ENCODE measurements at regions not wholly inside any gene's neighbourhood (a gene's known extent, or its start where the extent isn't known, plus 50 kb on each side); places are given as distances from the start of the nearest gene placed in this dataset.
"Not testable (repeated sequence)": the region's sequence is repeated elsewhere in the genome, so short reads cannot be mapped to it uniquely, and the experiment has no call there.

DNA sequence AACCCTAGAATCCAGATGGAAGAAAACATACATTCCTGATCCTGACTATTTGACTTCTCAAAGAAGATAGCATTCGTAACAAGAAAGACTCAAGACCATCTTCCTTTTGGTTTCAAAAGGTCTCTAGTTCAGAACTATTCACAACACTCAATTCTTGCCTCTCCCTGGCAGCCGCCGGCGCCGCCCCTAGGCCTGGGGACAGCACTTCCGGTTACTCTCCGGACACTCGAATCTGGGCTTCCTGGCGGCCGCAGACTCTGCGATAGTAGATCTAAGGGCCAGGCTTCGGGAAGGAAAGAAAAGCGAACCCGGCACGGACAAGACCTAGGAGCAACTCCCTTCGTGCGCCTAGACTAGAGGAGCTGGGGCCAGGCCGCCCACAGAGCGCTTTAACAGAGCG, 107.8 kb upstream of the CCDC180 start:
- not testable (repeated sequence) for H3K36me3 Mint-ChIP-seq, H3K4me1 Mint-ChIP-seq, H3K9me3 Mint-ChIP-seq, H3K4me3 Mint-ChIP-seq, H3K27me3 Mint-ChIP-seq, H3K27ac Mint-ChIP-seq

DNA sequence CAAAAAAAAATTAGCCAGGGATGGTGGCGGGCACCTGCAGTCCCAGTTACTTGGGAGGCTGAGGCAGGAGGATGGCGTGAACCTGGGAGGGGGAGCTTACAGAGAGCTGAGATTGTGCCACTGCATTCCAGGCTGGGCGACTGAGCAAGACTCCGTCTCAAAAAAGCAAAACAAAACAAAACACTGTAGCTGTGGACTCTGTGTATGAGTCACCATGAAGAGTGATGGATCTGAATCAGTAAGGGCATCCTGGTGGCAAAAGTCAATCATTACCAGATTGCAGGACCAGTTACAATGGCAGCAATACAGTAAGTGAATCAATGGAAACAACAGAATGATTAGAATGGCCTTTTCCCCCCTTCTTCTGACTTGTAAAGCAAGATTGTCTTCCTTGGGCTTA, 113.7 kb upstream of the CCDC180 start:
- H3K27ac Mint-ChIP-seq, H3K36me3 Mint-ChIP-seq, H3K27me3 Mint-ChIP-seq, H3K4me1 Mint-ChIP-seq, H3K9me3 Mint-ChIP-seq: not testable (repeated sequence)
- peak overlapping the region in 1 of 4 donors; percentile 65 for H3K4me3 Mint-ChIP-seq

DNA sequence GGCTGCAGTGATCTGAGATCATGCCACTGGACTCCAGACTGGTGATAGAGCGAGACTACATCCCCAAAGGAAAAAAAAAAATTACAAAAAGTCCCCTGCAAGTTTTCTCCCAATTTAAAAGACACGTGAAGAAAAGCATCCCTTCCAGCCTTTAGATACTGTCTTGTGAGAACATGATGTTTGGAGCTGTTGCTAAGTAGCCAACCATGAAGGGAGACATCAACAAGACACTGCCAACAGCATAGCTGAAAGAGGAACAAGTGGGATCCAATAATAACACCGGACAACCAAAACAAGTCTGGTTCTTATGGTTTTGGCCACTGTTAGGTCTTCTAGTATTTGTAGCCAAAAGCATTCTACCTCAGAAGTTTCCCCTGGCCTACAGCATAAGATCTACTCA, 118.9 kb upstream of the CCDC180 start:
- no peaks in the 10 kb centered on the region for H3K27me3 Mint-ChIP-seq
- no peak overlapping the region for H3K27ac Mint-ChIP-seq
- H3K4me1 Mint-ChIP-seq: no peaks in the 10 kb centered on the region
- no peak overlapping the region for H3K4me3 Mint-ChIP-seq
- H3K36me3 Mint-ChIP-seq: peaks cover 3% of the 10 kb centered on the region
- no peaks in the 10 kb centered on the region for H3K9me3 Mint-ChIP-seq

DNA sequence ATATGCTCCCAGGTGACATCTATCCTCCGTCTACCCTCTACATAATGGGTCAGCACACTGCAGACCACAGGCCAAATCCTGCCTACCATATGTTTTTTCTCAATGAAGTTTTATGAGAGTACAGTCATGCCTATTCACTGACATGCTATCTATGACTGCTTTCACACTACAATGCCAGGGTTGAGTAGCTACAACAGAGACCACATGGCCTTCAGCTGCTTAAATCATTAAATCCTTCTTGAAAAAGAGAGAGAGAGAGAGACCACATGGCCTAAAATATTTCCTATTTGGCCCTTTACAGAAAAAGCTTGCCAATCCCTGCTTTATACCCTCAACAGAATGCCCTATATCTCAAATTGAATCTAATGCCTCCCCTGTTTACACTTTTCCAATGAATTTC, 119.8 kb upstream of the CCDC180 start:
- not testable (repeated sequence) for H3K4me1 Mint-ChIP-seq, H3K9me3 Mint-ChIP-seq

DNA sequence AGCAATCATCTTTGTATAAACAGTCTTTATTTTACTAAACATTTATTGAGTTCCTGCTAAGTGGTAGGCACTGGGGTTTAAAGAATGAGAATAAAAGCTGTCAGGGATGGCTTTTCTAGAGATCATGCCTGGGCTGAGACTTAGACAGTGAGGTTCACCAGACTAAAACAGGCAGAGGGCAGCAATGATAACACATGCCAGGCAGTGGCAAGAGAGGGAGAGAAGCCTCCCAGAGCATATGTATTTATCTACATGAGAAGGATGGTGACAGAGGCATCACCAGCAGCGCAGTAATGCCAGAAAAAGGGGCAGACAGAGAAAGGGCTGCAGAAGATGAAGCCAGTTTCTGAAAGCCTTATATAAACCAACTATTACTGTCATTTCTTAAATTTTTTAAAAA, 121.0 kb upstream of the CCDC180 start:
- H3K27ac Mint-ChIP-seq: no peak overlapping the region
- peaks cover 4% of the 10 kb centered on the region for H3K27me3 Mint-ChIP-seq
- no peaks in the 10 kb centered on the region for H3K4me1 Mint-ChIP-seq
- no peaks in the 10 kb centered on the region for H3K9me3 Mint-ChIP-seq
- H3K4me3 Mint-ChIP-seq: no peak overlapping the region
- peaks cover 3% of the 10 kb centered on the region for H3K36me3 Mint-ChIP-seq

More for the DNA sequence above, 119.8 kb upstream of the CCDC180 start:
- not testable (repeated sequence) for H3K27me3 Mint-ChIP-seq, H3K27ac Mint-ChIP-seq, H3K4me3 Mint-ChIP-seq, H3K36me3 Mint-ChIP-seq

DNA sequence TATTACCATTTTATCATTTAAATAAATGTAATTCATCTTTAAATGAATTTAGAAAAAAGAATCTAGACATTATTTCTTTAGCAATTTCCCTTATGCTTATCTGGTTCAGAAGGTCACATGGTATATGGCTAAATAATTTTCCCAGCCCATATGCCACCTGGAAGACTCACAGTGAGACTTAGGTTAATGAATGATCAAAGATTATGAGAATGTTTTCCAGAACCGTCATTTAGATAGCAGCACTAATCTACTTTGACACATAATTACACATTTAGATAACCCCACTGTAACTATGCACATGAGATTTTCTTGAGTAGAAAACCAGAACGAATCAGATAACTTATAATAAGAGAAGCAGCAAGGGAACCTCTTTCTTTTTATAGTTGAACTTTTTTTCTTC, 124.9 kb upstream of the CCDC180 start:
- H3K9me3 Mint-ChIP-seq, H3K27me3 Mint-ChIP-seq, H3K4me1 Mint-ChIP-seq, H3K27ac Mint-ChIP-seq, H3K4me3 Mint-ChIP-seq, H3K36me3 Mint-ChIP-seq: not testable (repeated sequence)

DNA sequence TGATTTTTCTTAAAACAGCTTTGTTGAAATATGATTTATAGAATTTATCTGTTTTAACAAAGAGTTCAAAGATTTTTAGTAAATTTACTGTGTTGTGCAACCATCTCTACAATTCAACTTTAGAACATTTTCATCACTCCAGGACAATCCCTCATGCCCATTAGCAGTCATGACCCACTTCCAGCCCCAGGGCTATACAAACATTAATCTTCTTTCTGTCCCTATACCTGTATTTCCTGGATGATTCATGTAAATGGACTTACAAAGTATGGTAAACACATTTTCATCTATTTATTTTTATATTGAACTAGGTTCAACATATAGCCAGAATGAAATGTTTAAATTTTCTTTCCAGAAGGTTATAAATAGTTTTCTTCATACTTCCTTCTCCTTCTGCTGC, 127.8 kb upstream of the CCDC180 start:
- no peak overlapping the region for H3K4me3 Mint-ChIP-seq
- H3K4me1 Mint-ChIP-seq: no peaks in the 10 kb centered on the region
- no peaks in the 10 kb centered on the region for H3K9me3 Mint-ChIP-seq
- peaks cover 4% of the 10 kb centered on the region for H3K27me3 Mint-ChIP-seq
- peaks cover 2% of the 10 kb centered on the region for H3K36me3 Mint-ChIP-seq
- no peak overlapping the region for H3K27ac Mint-ChIP-seq

DNA sequence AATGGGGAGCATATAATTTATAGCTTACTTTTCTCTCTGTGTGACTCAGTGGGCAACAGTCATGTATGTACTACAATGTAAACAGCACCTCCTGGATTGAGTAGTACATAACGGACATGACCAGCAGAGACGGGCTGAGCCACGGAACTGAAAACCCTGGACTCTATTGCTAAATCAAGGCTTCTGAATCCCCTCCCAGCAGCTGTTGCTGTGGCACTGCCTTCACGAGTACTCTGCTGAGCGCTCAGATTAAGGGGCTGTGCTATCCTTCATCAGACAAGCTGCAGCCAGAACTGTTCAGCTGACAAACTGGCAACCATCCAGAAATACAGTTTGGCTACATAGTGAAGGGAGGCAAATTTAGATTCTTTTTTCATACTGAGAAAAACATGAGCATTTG, 131.3 kb upstream of the CCDC180 start:
- Mint-ChIP-seq H3K4me3 (no peak overlapping the region), H3K27ac (no peak overlapping the region), H3K27me3 (no peaks in the 10 kb centered on the region), H3K9me3 (peaks cover 4 to 10% (median 6%) of the 10 kb centered on the region in 3 donors), H3K4me1 (no peaks in the 10 kb centered on the region), H3K36me3 (peaks cover 2% of the 10 kb centered on the region)

DNA sequence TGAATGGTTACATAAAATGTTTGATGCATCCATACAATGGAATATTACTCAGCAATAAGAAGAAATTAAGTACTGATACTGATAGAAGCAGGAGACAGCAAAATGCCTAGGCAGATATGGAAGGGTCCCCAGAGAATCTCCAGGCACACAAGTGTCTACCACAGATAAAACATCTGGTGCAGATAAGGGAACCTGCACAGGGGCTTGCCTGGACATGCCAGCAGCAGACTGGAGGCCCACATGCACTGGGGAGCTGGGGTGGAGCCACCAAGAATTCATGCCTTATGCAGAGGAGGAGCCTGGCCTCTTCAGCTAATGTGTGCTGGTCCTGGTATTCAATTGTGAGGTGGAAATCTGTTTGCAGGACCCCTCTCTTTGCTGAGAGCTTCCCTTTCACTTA, 129.2 kb upstream of the CTSV start:
- not testable (repeated sequence) for H3K36me3 Mint-ChIP-seq, H3K4me3 Mint-ChIP-seq, H3K9me3 Mint-ChIP-seq, H3K27ac Mint-ChIP-seq, H3K4me1 Mint-ChIP-seq, H3K27me3 Mint-ChIP-seq

DNA sequence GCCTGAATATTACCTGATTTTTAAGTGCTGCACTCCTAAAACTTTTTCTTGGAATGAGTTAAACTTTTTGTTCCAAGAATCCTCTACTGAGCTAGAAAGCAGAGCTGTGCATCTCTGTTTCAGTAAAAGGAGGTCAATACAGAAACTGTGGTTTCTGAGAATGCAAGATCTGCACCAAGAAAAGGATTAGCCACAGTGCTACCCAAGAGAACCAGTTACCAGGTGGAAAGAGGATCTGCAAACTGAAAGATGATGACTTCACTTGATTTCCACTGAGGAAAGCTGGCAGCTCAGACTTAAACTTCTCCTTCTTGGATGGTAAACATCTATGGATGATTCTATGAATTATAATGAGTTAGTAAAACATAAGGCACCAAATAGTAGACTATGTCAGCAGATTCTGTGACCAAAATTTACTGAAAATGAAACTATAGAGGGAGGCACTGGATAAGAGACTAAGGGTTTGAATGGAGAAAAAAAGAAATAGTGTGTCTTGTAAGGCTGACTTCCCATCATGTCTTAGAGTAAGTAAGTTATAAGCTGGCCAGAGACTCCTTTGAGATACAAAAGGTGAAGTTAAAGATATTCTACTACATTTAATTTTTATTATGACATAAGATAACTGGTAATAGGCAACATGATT, 127.7 kb upstream of the CTSV start:
- H3K27me3 Mint-ChIP-seq, H3K4me3 Mint-ChIP-seq, H3K4me1 Mint-ChIP-seq, H3K9me3 Mint-ChIP-seq, H3K36me3 Mint-ChIP-seq: not testable (repeated sequence)
- H3K27ac Mint-ChIP-seq: peak overlapping the region in 1 of 3 donors; percentile 3

DNA sequence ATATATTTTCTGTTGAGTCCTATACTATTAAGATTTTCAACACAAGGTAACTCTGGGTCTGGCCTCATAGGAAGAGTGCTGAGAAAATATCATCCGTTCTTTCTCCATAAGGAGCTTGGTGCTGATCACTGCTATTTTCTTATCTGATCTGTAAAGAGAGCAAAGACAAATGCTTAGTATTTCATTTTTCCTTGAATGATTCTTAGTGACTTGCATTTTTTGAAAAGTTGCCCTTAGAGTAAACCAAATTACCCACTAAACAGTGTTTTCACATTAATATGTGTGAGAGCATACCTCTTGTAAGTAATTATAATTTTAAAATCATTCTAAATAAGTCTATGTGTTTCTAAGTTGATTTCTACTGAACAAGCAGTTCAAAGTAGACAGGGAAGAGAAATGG, 121.3 kb upstream of the CTSV start:
- Mint-ChIP-seq H3K36me3 (peaks cover 7% of the 10 kb centered on the region), H3K9me3 (peaks cover 0 to 1% (median 0%) of the 10 kb centered on the region in 3 donors)

DNA sequence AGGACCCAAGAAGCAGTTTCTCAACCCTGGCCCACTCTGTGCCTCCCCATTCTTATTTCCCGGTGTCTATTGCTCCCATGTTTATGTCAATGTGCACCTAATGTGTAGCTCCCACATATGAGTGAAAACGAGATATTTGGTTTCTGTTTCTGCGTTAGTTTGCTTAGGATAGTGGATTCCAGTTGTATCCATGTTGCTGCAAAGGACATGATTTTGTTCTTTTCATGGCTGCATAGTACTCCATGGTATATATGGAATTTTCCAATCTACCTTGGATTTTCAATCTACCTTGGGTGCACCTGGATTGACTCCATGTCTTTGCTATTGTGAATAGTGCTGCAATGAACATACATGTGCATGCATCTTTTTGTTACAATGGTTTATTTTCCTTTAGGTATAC, 119.8 kb upstream of the CTSV start:
- not testable (repeated sequence) for H3K36me3 Mint-ChIP-seq, H3K4me3 Mint-ChIP-seq, H3K4me1 Mint-ChIP-seq, H3K9me3 Mint-ChIP-seq, H3K27ac Mint-ChIP-seq, H3K27me3 Mint-ChIP-seq

More for the DNA sequence above, 121.3 kb upstream of the CTSV start:
- H3K4me1 Mint-ChIP-seq: peaks cover 0 to 2% (median 0%) of the 10 kb centered on the region in 3 donors
- no peak overlapping the region for H3K27ac Mint-ChIP-seq
- no peak overlapping the region for H3K4me3 Mint-ChIP-seq
- H3K27me3 Mint-ChIP-seq: no peaks in the 10 kb centered on the region

DNA sequence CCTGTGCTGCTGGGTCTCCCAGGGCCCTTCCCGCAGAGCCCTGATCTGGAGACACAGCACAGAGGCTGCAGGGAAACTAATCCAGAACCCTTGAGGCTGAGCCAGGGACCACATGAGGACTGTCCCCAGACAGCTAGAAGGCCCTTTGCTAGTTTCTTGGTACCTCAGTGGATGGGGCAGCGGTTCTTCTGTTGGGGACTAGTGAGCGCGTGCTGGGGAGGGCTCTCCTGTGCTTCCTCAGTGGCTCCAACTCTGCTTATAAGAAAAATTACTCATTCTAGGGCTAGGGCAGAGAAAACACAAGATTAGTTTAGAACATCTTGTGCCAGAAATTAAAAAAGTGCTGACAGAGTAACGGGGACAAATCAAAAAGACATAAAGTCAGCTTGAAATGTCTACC, 116.5 kb upstream of the CTSV start:
- H3K27ac Mint-ChIP-seq, H3K36me3 Mint-ChIP-seq, H3K4me3 Mint-ChIP-seq, H3K9me3 Mint-ChIP-seq, H3K27me3 Mint-ChIP-seq, H3K4me1 Mint-ChIP-seq: not testable (repeated sequence)

DNA sequence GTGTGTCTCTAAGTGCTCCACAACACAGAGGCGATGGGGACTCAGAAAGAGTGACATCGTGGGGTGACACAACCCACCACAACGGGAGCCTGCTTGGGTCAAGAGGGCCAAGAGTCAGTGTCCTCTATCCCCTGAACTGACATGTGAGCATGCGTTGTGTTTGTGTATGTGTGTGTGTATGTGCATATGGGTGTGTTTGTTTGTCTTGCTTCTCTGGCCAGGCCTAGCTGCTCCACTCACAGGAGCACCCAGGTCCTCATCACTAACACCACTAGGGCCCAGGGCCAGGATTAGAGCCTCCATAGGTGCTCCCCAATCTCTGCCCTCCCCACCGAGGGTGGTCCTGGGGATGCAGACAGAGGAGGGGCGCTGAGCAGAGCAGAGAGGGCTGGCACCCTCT, 115.0 kb upstream of the CTSV start:
- H3K36me3 Mint-ChIP-seq: peaks cover 4% of the 10 kb centered on the region
- no peaks in the 10 kb centered on the region for H3K4me1 Mint-ChIP-seq
- no peaks in the 10 kb centered on the region for H3K27me3 Mint-ChIP-seq
- no peak overlapping the region for H3K27ac Mint-ChIP-seq
- H3K9me3 Mint-ChIP-seq: peaks cover 0 to 1% (median 0%) of the 10 kb centered on the region in 3 donors
- no peak overlapping the region for H3K4me3 Mint-ChIP-seq

DNA sequence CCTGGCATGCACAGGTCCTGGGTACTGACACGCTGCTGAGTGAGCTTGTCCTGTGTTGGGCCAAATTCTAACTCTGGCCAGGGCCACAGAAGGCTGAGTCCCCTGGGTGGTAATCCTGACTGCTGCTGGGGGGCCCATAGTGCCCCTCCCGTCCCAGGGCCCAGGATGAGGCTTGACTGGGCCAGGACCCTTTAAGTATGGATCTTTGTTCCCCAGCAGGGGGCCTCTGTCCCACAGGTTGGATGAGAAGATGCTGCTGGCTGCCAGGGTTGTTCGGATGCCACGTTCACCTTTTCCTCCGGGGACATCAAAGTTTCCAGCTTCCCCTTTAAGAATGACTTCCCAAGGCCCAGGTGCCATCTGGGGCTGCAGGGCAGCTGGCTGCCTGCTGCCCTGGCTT, 114.2 kb upstream of the CTSV start:
- H3K27ac Mint-ChIP-seq, H3K27me3 Mint-ChIP-seq, H3K4me3 Mint-ChIP-seq, H3K9me3 Mint-ChIP-seq, H3K4me1 Mint-ChIP-seq, H3K36me3 Mint-ChIP-seq: not testable (repeated sequence)

DNA sequence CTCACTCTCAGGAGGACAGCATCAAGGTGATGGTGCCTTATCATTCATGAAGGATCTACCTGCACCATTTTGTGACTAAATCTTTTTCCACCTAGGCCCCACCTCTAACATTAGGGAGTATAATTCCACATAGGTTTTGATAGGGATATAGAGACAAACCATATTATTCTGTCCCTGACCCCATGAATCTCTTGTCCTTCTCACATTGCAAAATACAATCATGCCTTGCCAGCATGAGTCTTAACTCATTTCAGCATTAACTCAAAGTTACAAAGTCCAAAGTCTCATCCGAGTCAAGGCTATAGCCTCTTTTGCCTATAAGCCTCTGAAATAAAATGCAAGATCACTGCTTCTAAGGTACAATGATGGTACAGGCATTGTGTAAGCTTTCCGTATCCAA, 111.5 kb upstream of the CTSV start:
- H3K4me1 Mint-ChIP-seq, H3K9me3 Mint-ChIP-seq, H3K36me3 Mint-ChIP-seq, H3K4me3 Mint-ChIP-seq, H3K27me3 Mint-ChIP-seq, H3K27ac Mint-ChIP-seq: not testable (repeated sequence)

DNA sequence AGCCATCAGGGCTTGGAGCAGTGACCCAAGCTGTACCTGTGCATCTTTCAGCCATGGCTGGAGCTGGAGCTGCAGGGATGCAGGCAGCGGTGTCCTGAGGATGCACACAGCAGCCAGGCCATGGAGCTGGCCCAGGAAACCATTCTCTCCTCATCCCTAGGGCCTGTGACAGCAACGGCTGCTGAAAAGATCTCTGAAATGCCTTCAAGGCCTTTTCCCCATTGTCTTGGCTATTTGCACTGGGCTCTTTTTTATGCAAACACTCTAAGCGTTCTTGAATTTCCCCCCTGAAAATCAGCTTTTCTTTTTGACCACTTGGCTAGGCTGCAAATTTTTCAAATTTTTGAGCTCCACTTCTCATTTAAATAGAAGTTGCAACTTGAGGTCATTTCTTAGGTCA, 109.5 kb upstream of the CTSV start:
- H3K36me3 Mint-ChIP-seq, H3K4me1 Mint-ChIP-seq, H3K4me3 Mint-ChIP-seq, H3K27ac Mint-ChIP-seq, H3K27me3 Mint-ChIP-seq, H3K9me3 Mint-ChIP-seq: not testable (repeated sequence)

All from IgD-negative memory B cell (primary cell).